ENCODE measurements at regions not wholly inside any gene's neighbourhood (a gene's known extent, or its start where the extent isn't known, plus 50 kb on each side); places are given as distances from the start of the nearest gene placed in this dataset.
"Not testable (repeated sequence)": the region's sequence is repeated elsewhere in the genome, so short reads cannot be mapped to it uniquely, and the experiment has no call there.

- H3K27ac Mint-ChIP-seq: peak overlapping the region; percentile 11
- no peaks in the 10 kb centered on the region for H3K27me3 Mint-ChIP-seq (ENCODE audit: low read depth)
- H3K4me3 Mint-ChIP-seq: no peak overlapping the region
- no peaks in the 10 kb centered on the region for H3K36me3 Mint-ChIP-seq
- peaks cover 47% of the 10 kb centered on the region for H3K4me1 Mint-ChIP-seq
- H3K9me3 Mint-ChIP-seq: no peaks in the 10 kb centered on the region
- no peak for TF ChIP-seq CTCF (IDR thresholded peaks at IDR 0.05; ENCODE audit: unreplicated experiment)
- no peak for DNase-seq (ENCODE audit: low spot score in 2 of 2, unreplicated experiment in 2 of 2)
Observed at GRCh38 chr13:73167028-73167820, 108.4 kb downstream of the KLF5 start.

- H3K36me3 Mint-ChIP-seq: no peaks in the 10 kb centered on the region
Observed at GRCh38 chr13:73166204-73166603, 107.4 kb downstream of the KLF5 start.

DNA sequence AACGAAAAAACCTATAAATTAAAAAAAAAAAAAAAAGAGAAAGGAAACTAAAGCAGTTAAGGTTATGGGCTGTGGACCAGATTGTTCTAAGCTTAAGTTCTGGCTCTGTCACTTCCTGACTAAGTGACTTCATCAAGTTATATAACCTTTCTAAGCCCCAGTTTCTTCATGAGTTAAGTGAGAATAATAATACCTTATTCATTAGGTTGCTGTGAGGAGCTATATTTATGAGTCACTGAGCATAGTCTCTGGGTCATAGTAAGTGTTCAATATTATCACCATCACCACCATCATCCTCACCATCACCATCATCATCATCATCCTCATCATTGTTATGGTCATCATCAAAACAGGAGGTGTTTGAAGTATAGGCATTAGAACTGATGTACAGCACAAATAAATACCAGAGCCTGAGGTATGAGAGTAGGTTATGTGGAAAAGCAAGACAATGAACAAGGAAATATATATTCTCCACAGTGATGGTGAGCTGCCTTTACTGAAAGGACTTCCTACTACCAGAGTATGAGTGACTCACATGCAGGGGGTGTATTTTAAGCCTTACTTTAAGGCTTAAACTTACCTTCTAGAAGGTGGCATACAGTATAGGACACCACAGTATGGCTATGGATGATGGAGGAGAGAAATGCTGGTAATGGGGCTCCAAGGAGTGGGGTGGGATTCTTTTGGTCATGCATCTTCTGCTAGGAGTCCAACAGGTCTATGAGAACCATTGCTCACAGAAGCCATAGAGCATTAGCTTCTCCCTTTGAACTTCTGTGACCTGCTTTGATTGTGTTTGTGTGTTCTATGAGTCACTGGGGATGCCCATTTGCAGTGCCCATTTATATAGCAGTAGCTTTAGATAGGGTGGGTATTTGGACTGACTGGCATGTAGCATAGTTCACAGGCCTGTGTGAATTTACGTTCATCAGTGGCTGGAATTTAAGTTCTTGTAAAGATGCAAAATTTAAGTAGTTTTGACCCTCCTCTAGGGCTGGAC, 104.4 kb downstream of the KLF5 start:
- no peak overlapping the region for H3K27ac Mint-ChIP-seq
- peaks cover 14% of the 10 kb centered on the region for H3K4me1 Mint-ChIP-seq
- no peak for DNase-seq (ENCODE audit: low spot score in 2 of 2, unreplicated experiment in 2 of 2)
- H3K36me3 Mint-ChIP-seq: peaks cover 10% of the 10 kb centered on the region
- TF ChIP-seq CTCF (IDR thresholded peaks at IDR 0.05; ENCODE audit: unreplicated experiment): no peak
- H3K27me3 Mint-ChIP-seq (ENCODE audit: low read depth): no peaks in the 10 kb centered on the region
- peaks cover 22% of the 10 kb centered on the region for H3K9me3 Mint-ChIP-seq
- H3K4me3 Mint-ChIP-seq: no peak overlapping the region

More at GRCh38 chr13:73166204-73166603, 107.4 kb downstream of the KLF5 start:
- no peak overlapping the region for H3K27ac Mint-ChIP-seq
- TF ChIP-seq CTCF (IDR thresholded peaks at IDR 0.05; ENCODE audit: unreplicated experiment): no peak
- DNase-seq (ENCODE audit: low spot score in 2 of 2, unreplicated experiment in 2 of 2): no peak
- no peak overlapping the region for H3K4me3 Mint-ChIP-seq
- no peaks in the 10 kb centered on the region for H3K27me3 Mint-ChIP-seq (ENCODE audit: low read depth)
- H3K4me1 Mint-ChIP-seq: peaks cover 38% of the 10 kb centered on the region
- H3K9me3 Mint-ChIP-seq: peaks cover 3% of the 10 kb centered on the region

DNA sequence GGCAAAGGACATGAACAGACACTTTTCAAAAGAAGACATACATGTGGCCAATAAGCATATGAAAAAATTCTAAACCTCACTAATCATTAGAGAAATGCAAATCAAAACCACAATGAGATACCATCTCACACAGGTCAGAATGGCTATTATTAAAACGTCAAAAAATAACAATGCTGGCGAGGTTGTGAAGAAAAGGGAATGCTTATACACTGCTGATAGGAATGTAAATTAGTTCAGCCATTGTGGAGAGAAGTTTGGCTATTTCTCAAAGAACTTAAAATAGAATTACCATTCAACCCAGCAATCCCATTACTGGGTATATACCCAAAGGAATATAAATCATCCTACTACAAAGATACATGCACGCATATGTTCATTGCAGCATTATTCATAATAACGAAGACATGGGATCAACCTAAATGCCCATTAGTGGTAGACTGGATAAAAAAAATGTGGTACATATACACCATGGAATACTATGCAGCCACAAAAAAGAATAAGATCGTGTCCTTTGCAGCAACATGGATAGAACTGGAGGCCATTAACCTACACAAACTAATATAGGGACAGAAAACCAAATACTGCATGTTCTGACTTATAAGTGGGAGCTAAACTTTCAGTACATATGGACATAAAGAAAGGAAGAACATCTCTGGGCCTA, 101.7 kb downstream of the KLF5 start:
- Mint-ChIP-seq H3K36me3 (peaks cover 10% of the 10 kb centered on the region), H3K9me3 (peaks cover 22% of the 10 kb centered on the region)
- H3K4me3 Mint-ChIP-seq; DNase-seq (ENCODE audit: low spot score in 2 of 2, unreplicated experiment in 2 of 2); H3K27ac Mint-ChIP-seq; H3K27me3 Mint-ChIP-seq (ENCODE audit: low read depth); H3K4me1 Mint-ChIP-seq: not testable (repeated sequence)

DNA sequence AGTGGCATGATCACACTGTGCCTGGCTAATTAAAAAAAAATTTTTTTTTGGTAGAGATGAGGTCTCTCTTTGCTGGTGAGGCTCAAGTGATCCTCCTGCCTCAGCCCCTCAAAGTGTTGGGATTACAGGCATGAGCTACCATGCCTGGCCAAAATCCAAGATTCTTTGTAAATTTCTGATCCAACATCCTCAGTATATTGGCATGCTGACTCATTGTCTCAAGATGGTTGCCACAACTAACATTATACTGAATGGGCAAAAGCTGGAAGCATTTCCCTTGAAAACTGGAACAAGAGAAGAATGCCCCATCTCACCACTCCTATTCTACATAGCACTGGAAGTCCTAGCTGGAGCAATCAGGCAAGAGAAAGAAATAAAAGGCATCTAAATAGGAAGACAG, 100.0 kb downstream of the KLF5 start:
- H3K36me3 Mint-ChIP-seq: peaks cover 10% of the 10 kb centered on the region
- no peaks in the 10 kb centered on the region for H3K4me1 Mint-ChIP-seq
- H3K4me3 Mint-ChIP-seq: no peak overlapping the region
- DNase-seq (ENCODE audit: low spot score in 2 of 2, unreplicated experiment in 2 of 2): no peak
- H3K9me3 Mint-ChIP-seq: peaks cover 22% of the 10 kb centered on the region
- no peaks in the 10 kb centered on the region for H3K27me3 Mint-ChIP-seq (ENCODE audit: low read depth)
- no peak overlapping the region for H3K27ac Mint-ChIP-seq
- TF ChIP-seq CTCF (IDR thresholded peaks at IDR 0.05; ENCODE audit: unreplicated experiment): no peak

Measured in mesothelial cell of epicardium (in vitro differentiated cells).